ENCODE measurements at regions not wholly inside any gene's neighbourhood (a gene's known extent, or its start where the extent isn't known, plus 50 kb on each side); places are given as distances from the start of the nearest gene placed in this dataset.

- peak overlapping the region; percentile 13; the same call in 1 of the 2 replicates for H2AFZ ChIP-seq (ENCODE audit: low read depth)
- CTCF ChIA-PET, result no interaction called here
- H3F3A ChIP-seq (replicated peaks; ENCODE audit: insufficient read depth), result no peaks in the 10 kb centered on the region
- H3K9me3 ChIP-seq, result no peaks in the 10 kb centered on the region
- H3K27ac ChIP-seq (ENCODE audit: low read depth in 2 of 2, low read length in 1 of 2), result peak overlapping the region in 1 of 2 experiments; percentile 16; a peak in 1 of 4 replicates
- DNase-seq, result no peak
- no peak overlapping the region for H3K4me2 ChIP-seq
- WGBS (ENCODE audit: low lambda C conversion rate), result 36% methylated on average over 1 of the region's 1 CpG
- no peaks in the 10 kb centered on the region for H3K36me3 ChIP-seq (replicated peaks in 1 of 2; ENCODE audit: control insufficient read depth in 1 of 2, insufficient read depth in 2 of 2, low read length in 1 of 2)
- no peaks in the 10 kb centered on the region for H4K20me1 ChIP-seq (ENCODE audit: insufficient read depth)
- H3K79me2 ChIP-seq (ENCODE audit: insufficient read depth), result no peaks in the 10 kb centered on the region
- no peaks in the 10 kb centered on the region for H3K9me2 ChIP-seq
- no peak overlapping the region for H3K9ac ChIP-seq
- H3K27me3 ChIP-seq (ENCODE audit: insufficient read depth), result no peaks in the 10 kb centered on the region
- TF ChIP-seq POLR2AphosphoS5 (IDR thresholded peaks at IDR 0.05; ENCODE audit: low read depth, low read length) (no peak), GATA2 (CRISPR knock-in tag; IDR thresholded peaks at IDR 0.05) (no peak), TCF12 (IDR thresholded peaks at IDR 0.05) (no peak), SMC3 (IDR thresholded peaks at IDR 0.05; ENCODE audit: low read depth, low read length) (no peak), MEF2A (IDR thresholded peaks at IDR 0.05; ENCODE audit: borderline replicate concordance, low read depth) (no peak), EP300 (IDR thresholded peaks at IDR 0.05; ENCODE audit: borderline replicate concordance in 1 of 2, low read depth in 1 of 2, low read length in 1 of 2) (no peak), FOSL2 (IDR thresholded peaks at IDR 0.05; ENCODE audit: borderline replicate concordance, low read depth) (no peak), USF2 (IDR thresholded peaks at IDR 0.05; ENCODE audit: borderline replicate concordance, low read depth, low read length) (no peak), MAX (IDR thresholded peaks at IDR 0.05; ENCODE audit: low read depth) (no peak), PBX3 (IDR thresholded peaks at IDR 0.05) (no peak), RCOR1 (IDR thresholded peaks at IDR 0.05; ENCODE audit: low read length) (no peak)
- TF ChIP-seq, protein P1, sequence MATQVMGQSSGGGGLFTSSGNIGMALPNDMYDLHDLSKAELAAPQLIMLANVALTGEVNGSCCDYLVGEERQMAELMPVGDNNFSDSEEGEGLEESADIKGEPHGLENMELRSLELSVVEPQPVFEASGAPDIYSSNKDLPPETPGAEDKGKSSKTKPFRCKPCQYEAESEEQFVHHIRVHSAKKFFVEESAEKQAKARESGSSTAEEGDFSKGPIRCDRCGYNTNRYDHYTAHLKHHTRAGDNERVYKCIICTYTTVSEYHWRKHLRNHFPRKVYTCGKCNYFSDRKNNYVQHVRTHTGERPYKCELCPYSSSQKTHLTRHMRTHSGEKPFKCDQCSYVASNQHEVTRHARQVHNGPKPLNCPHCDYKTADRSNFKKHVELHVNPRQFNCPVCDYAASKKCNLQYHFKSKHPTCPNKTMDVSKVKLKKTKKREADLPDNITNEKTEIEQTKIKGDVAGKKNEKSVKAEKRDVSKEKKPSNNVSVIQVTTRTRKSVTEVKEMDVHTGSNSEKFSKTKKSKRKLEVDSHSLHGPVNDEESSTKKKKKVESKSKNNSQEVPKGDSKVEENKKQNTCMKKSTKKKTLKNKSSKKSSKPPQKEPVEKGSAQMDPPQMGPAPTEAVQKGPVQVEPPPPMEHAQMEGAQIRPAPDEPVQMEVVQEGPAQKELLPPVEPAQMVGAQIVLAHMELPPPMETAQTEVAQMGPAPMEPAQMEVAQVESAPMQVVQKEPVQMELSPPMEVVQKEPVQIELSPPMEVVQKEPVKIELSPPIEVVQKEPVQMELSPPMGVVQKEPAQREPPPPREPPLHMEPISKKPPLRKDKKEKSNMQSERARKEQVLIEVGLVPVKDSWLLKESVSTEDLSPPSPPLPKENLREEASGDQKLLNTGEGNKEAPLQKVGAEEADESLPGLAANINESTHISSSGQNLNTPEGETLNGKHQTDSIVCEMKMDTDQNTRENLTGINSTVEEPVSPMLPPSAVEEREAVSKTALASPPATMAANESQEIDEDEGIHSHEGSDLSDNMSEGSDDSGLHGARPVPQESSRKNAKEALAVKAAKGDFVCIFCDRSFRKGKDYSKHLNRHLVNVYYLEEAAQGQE (IDR thresholded peaks at IDR 0.05; ENCODE audit: low read depth, low read length), result no peak
- H3K4me3 ChIP-seq (ENCODE audit: low read depth in 2 of 2, low read length in 1 of 2), result no peak overlapping the region
- H3K4me1 ChIP-seq (ENCODE audit: control insufficient read depth in 1 of 2, insufficient read depth in 2 of 2, low read depth in 1 of 2, low read length in 1 of 2), result no peaks in the 10 kb centered on the region; a peak in 1 of 4 replicates
- POLR2A ChIA-PET, result no interaction called here
These were observed 190.6 kb upstream of the PCDH18 start for GRCh38 chr4:137722910-137723309.

- Histone ChIP-seq H4K20me1 (ENCODE audit: insufficient read depth) (no peaks in the 10 kb centered on the region), H3K4me2 (no peak overlapping the region), H3K9ac (no peak overlapping the region), H3F3A (replicated peaks; ENCODE audit: insufficient read depth) (no peaks in the 10 kb centered on the region), H3K36me3 (replicated peaks in 1 of 2; ENCODE audit: control insufficient read depth in 1 of 2, insufficient read depth in 2 of 2, low read length in 1 of 2) (no peaks in the 10 kb centered on the region), H3K27me3 (ENCODE audit: insufficient read depth) (no peaks in the 10 kb centered on the region), H3K4me1 (ENCODE audit: control insufficient read depth in 1 of 2, insufficient read depth in 2 of 2, low read depth in 1 of 2, low read length in 1 of 2) (no peaks in the 10 kb centered on the region; a peak in 1 of 4 replicates), H3K4me3 (ENCODE audit: low read depth in 2 of 2, low read length in 1 of 2) (no peak overlapping the region), H2AFZ (ENCODE audit: low read depth) (no peak overlapping the region), H3K9me2 (no peaks in the 10 kb centered on the region), H3K9me3 (no peaks in the 10 kb centered on the region), H3K79me2 (ENCODE audit: insufficient read depth) (no peaks in the 10 kb centered on the region), H3K27ac (ENCODE audit: low read depth in 2 of 2, low read length in 1 of 2) (no peak overlapping the region)
- POLR2A ChIA-PET, result no interaction called here
- DNase-seq, result no peak
- CTCF ChIA-PET, result interaction anchor here (0.8 kb wide), 1 partner anchor 10 kb away, joined by 3 read pairs; no protein-coding TSS in a partner anchor
- WGBS (ENCODE audit: low lambda C conversion rate), result 60% methylated on average over 2 of the region's 2 CpGs
- TF ChIP-seq FOXJ3 (CRISPR knock-in tag; IDR thresholded peaks at IDR 0.05), result no peak
- TF ChIP-seq SMC3 (IDR thresholded peaks at IDR 0.05; ENCODE audit: low read depth, low read length), result no peak
- TF ChIP-seq FOXM1 (IDR thresholded peaks at IDR 0.05; ENCODE audit: low read depth), result no peak
- TF ChIP-seq RAD21 (IDR thresholded peaks at IDR 0.05; ENCODE audit: low read length), result no peak
- no peak for TF ChIP-seq NRF1 (IDR thresholded peaks at IDR 0.05; ENCODE audit: low read depth, low read length)
- no peak for TF ChIP-seq MAX (IDR thresholded peaks at IDR 0.05; ENCODE audit: low read depth)
- no peak for TF ChIP-seq ELF1 (IDR thresholded peaks at IDR 0.05)
- no peak for TF ChIP-seq RFX5 (IDR thresholded peaks at IDR 0.05; ENCODE audit: low read length)
- no peak for TF ChIP-seq GABPA (IDR thresholded peaks at IDR 0.05; ENCODE audit: low read depth)
- TF ChIP-seq TEAD4 (IDR thresholded peaks at IDR 0.05; ENCODE audit: borderline replicate concordance, insufficient read depth), result no peak
- no peak for TF ChIP-seq EP300 (IDR thresholded peaks at IDR 0.05; ENCODE audit: borderline replicate concordance in 1 of 2, low read depth in 1 of 2, low read length in 1 of 2)
These were observed 179.2 kb upstream of the PCDH18 start for GRCh38 chr4:137711502-137711901.
